NCI-H82 treated with DMSO at 0.1 percent for 48 hours (cell line): ENCODE measurements at regions not wholly inside any gene's neighbourhood (a gene's known extent, or its start where the extent isn't known, plus 50 kb on each side); places are given as distances from the start of the nearest gene placed in this dataset.

Experiments used
- DNase-seq: peaks from one replicate; lab custom pipeline; 2025; ENCODE audit not compliant: unreplicated experiment; lab: John Stamatoyannopoulos, UW

GRCh38 chr19:28494461-28494860 lies 718.5 kb downstream of the UQCRFS1 start:
- no peak for DNase-seq

GRCh38 chr19:28493884-28494283 lies 719.1 kb downstream of the UQCRFS1 start:
- DNase-seq: no peak

- no peak for DNase-seq
Measured at GRCh38 chr19:28492621-28493020, 720.3 kb downstream of the UQCRFS1 start.

GRCh38 chr19:28492201-28492600 lies 720.8 kb downstream of the UQCRFS1 start:
- no peak for DNase-seq

- no peak for DNase-seq
Measured at GRCh38 chr19:28489776-28490175, 723.2 kb downstream of the UQCRFS1 start.

GRCh38 chr19:28489126-28489660 lies 723.8 kb downstream of the UQCRFS1 start:
- no peak for DNase-seq

- DNase-seq: no peak
Measured at GRCh38 chr19:28487999-28488398, 725.0 kb downstream of the UQCRFS1 start.

- no peak for DNase-seq
Measured at GRCh38 chr19:28486926-28487325, 726.0 kb downstream of the UQCRFS1 start.

- no peak for DNase-seq
Measured at GRCh38 chr19:28486473-28486872, 726.5 kb downstream of the UQCRFS1 start.

GRCh38 chr19:28485292-28485691 lies 727.7 kb downstream of the UQCRFS1 start:
- DNase-seq: no peak

- DNase-seq: no peak
Measured at GRCh38 chr19:28483197-28483596, 729.8 kb downstream of the UQCRFS1 start.

- no peak for DNase-seq
Measured at GRCh38 chr19:28482221-28482620, 730.7 kb downstream of the UQCRFS1 start.

GRCh38 chr19:28481674-28482073 lies 731.3 kb downstream of the UQCRFS1 start:
- DNase-seq: no peak

GRCh38 chr19:28475525-28475924 lies 737.4 kb downstream of the UQCRFS1 start:
- DNase-seq: no peak

GRCh38 chr19:28472843-28473242 lies 740.1 kb downstream of the UQCRFS1 start:
- DNase-seq: no peak

GRCh38 chr19:28471731-28472510 lies 741.0 kb downstream of the UQCRFS1 start:
- no peak for DNase-seq

GRCh38 chr19:28469544-28469943 lies 743.4 kb downstream of the UQCRFS1 start:
- no peak for DNase-seq

GRCh38 chr19:28468701-28469459 lies 744.1 kb downstream of the UQCRFS1 start:
- no peak for DNase-seq

- DNase-seq: peak; percentile 27
Measured at GRCh38 chr19:28466107-28467045, 746.6 kb downstream of the UQCRFS1 start.

- DNase-seq: no peak
Measured at GRCh38 chr19:28465371-28466086, 747.4 kb downstream of the UQCRFS1 start.
